Panc1 (cell line): ENCODE measurements at regions not wholly inside any gene's neighbourhood (a gene's known extent, or its start where the extent isn't known, plus 50 kb on each side); places are given as distances from the start of the nearest gene placed in this dataset.

Experiments
- POLR2AphosphoS5 ChIP-seq: IDR thresholded peaks from 2 replicates; pipeline ENCODE4 v1.6.1; 2012; ENCODE audit warnings: mild to moderate bottlenecking, low read depth, low read length, moderate library complexity
- TF ChIP-seq, protein P1 (sequence below): fragments of 450-650 bp; IDR thresholded peaks from 2 replicates; pipeline ENCODE4 v1.5.1; 2017; ENCODE audit warnings: mild to moderate bottlenecking
- TF ChIP-seq, protein P2 (sequence below), 2 experiments: IDR thresholded peaks; 2 replicates each; pipeline ENCODE4 v1.6.1; 2011 to 2012; ENCODE audit warnings: low read depth in 2 of 2, control low read depth in 1 of 2, low read length in 1 of 2, mild to moderate bottlenecking in 1 of 2, moderate library complexity in 1 of 2; ENCODE audit not compliant: insufficient read depth in 1 of 2

DNA sequence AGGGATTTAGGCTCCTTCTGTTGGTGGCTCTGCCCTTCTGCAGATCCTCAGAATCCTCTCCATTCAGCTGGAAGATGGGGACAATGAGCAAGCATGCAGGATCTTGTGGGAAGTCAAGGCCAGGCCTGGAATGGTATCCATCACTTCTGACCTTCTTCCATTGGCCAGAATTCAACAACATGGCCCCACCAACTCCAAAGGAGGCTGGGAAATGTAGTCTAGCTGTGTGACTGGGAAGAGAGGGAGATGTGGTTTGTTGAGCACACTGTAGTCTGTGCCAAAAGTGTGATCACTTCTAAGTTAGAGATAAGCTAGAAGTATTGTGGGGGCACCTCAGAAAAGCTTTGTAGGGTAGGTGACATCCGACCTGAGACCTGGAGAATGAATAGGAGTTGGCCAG is 60.4 kb upstream of the WNT4 start:
- TF ChIP-seq, protein P1, sequence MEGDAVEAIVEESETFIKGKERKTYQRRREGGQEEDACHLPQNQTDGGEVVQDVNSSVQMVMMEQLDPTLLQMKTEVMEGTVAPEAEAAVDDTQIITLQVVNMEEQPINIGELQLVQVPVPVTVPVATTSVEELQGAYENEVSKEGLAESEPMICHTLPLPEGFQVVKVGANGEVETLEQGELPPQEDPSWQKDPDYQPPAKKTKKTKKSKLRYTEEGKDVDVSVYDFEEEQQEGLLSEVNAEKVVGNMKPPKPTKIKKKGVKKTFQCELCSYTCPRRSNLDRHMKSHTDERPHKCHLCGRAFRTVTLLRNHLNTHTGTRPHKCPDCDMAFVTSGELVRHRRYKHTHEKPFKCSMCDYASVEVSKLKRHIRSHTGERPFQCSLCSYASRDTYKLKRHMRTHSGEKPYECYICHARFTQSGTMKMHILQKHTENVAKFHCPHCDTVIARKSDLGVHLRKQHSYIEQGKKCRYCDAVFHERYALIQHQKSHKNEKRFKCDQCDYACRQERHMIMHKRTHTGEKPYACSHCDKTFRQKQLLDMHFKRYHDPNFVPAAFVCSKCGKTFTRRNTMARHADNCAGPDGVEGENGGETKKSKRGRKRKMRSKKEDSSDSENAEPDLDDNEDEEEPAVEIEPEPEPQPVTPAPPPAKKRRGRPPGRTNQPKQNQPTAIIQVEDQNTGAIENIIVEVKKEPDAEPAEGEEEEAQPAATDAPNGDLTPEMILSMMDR = no peak
- TF ChIP-seq, protein P2, sequence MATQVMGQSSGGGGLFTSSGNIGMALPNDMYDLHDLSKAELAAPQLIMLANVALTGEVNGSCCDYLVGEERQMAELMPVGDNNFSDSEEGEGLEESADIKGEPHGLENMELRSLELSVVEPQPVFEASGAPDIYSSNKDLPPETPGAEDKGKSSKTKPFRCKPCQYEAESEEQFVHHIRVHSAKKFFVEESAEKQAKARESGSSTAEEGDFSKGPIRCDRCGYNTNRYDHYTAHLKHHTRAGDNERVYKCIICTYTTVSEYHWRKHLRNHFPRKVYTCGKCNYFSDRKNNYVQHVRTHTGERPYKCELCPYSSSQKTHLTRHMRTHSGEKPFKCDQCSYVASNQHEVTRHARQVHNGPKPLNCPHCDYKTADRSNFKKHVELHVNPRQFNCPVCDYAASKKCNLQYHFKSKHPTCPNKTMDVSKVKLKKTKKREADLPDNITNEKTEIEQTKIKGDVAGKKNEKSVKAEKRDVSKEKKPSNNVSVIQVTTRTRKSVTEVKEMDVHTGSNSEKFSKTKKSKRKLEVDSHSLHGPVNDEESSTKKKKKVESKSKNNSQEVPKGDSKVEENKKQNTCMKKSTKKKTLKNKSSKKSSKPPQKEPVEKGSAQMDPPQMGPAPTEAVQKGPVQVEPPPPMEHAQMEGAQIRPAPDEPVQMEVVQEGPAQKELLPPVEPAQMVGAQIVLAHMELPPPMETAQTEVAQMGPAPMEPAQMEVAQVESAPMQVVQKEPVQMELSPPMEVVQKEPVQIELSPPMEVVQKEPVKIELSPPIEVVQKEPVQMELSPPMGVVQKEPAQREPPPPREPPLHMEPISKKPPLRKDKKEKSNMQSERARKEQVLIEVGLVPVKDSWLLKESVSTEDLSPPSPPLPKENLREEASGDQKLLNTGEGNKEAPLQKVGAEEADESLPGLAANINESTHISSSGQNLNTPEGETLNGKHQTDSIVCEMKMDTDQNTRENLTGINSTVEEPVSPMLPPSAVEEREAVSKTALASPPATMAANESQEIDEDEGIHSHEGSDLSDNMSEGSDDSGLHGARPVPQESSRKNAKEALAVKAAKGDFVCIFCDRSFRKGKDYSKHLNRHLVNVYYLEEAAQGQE (IDR thresholded peaks at IDR 0.05; ENCODE audit: insufficient read depth in 1 of 2, low read depth in 2 of 2, low read length in 1 of 2) = no peak
- TF ChIP-seq POLR2AphosphoS5 = no peak
